ENCODE measurements at regions not wholly inside any gene's neighbourhood (a gene's known extent, or its start where the extent isn't known, plus 50 kb on each side); places are given as distances from the start of the nearest gene placed in this dataset.
A peak's percentile ranks its signal among the peaks of the same experiment; 100 is the strongest.

- intact Hi-C loops (cut with micrococcal nuclease) (no loop called here), in situ Hi-C loops (cut with MboI) (no loop called here)
- Histone ChIP-seq H2AFZ (ENCODE audit: low read depth, low read length) (no peak overlapping the region), H3K4me1 (replicated peaks in 1 of 2; ENCODE audit: control insufficient read depth in 2 of 2, insufficient read depth in 2 of 2, low read length in 2 of 2) (no peaks in the 10 kb centered on the region), H3K79me2 (ENCODE audit: control insufficient read depth, insufficient read depth, low read length) (no peaks in the 10 kb centered on the region), H3K36me3 (ENCODE audit: control insufficient read depth, insufficient read depth, low read length) (no peaks in the 10 kb centered on the region), H3K27me3 (ENCODE audit: control insufficient read depth in 2 of 2, insufficient read depth in 2 of 2, low read length in 2 of 2) (peaks cover 0 to 10% of the 10 kb centered on the region in 2 experiments; a peak in 3 of 5 replicates), H3K4me3 (no peak overlapping the region), H3K4me2 (ENCODE audit: insufficient read depth, low read length) (no peak overlapping the region), H3K27ac (ENCODE audit: extremely low read depth, low read depth, low read length) (no peak overlapping the region), H3K9me1 (ENCODE audit: control insufficient read depth, insufficient read depth, low read length) (no peaks in the 10 kb centered on the region), H4K20me1 (replicated peaks; ENCODE audit: control insufficient read depth, insufficient read depth, low read length) (no peaks in the 10 kb centered on the region), H3K9ac (ENCODE audit: insufficient read depth in 1 of 2, low read depth in 2 of 2, low read length in 2 of 2) (no peak overlapping the region), H3K9me3 (replicated peaks; ENCODE audit: control insufficient read depth, insufficient read depth, low read depth, low read length) (no peaks in the 10 kb centered on the region)
- DNase-seq (ENCODE audit: extremely low read depth in 1 of 4, low spot score in 3 of 4) (no peak), FAIRE-seq (peak; percentile 32), ATAC-seq (no peak)
- POLR2A ChIA-PET = interaction anchor here (0.7 kb wide), 1 partner anchor 860 kb away, joined by 4 read pairs; no protein-coding TSS in a partner anchor
- BruUV-seq (replicated peaks) = no TSS peak
- TF ChIP-seq RBM34 (IDR thresholded peaks at IDR 0.05; ENCODE audit: borderline replicate concordance, insufficient read depth, low read length) = no peak
- TF ChIP-seq PHF8 (IDR thresholded peaks at IDR 0.05; ENCODE audit: borderline replicate concordance, low read length) = no peak
- no peak for TF ChIP-seq RB1 (IDR thresholded peaks at IDR 0.05; ENCODE audit: low read depth)
- no peak for TF ChIP-seq ZBTB12 (CRISPR knock-in tag; IDR thresholded peaks at IDR 0.05)
- 0% methylated on average over 2 of the region's 2 CpGs for WGBS (ENCODE audit: insufficient coverage, low coverage, missing lambda C conversion rate)
- CTCF ChIA-PET (ENCODE audit: low intra/inter-chr PET ratio) = no interaction called here
Measured at GRCh38 chr2:101546376-101547058, 71.6 kb upstream of the RFX8 start.

GRCh38 chr2:101545950-101546349, 71.0 kb upstream of the RFX8 start:
- H3K4me1 ChIP-seq (replicated peaks in 1 of 2; ENCODE audit: control insufficient read depth in 2 of 2, insufficient read depth in 2 of 2, low read length in 2 of 2) = no peaks in the 10 kb centered on the region
- intact Hi-C loops (cut with micrococcal nuclease) = no loop called here
- DNase-seq (ENCODE audit: extremely low read depth in 1 of 4, low spot score in 3 of 4) = no peak
- no peak for FAIRE-seq
- H3K9me3 ChIP-seq (replicated peaks; ENCODE audit: control insufficient read depth, insufficient read depth, low read depth, low read length) = no peaks in the 10 kb centered on the region
- no peaks in the 10 kb centered on the region for H3K9me1 ChIP-seq (ENCODE audit: control insufficient read depth, insufficient read depth, low read length)
- peaks cover 0 to 4% of the 10 kb centered on the region in 2 experiments; a peak in 3 of 5 replicates for H3K27me3 ChIP-seq (ENCODE audit: control insufficient read depth in 2 of 2, insufficient read depth in 2 of 2, low read length in 2 of 2)
- CTCF ChIA-PET (ENCODE audit: low intra/inter-chr PET ratio) = no interaction called here
- no peak overlapping the region for H2AFZ ChIP-seq (ENCODE audit: low read depth, low read length)
- no peaks in the 10 kb centered on the region for H3K36me3 ChIP-seq (ENCODE audit: control insufficient read depth, insufficient read depth, low read length)
- BruUV-seq (replicated peaks) = no TSS peak
- ATAC-seq = no peak
- no peaks in the 10 kb centered on the region for H4K20me1 ChIP-seq (replicated peaks; ENCODE audit: control insufficient read depth, insufficient read depth, low read length)
- H3K4me3 ChIP-seq = no peak overlapping the region
- no peak overlapping the region for H3K9ac ChIP-seq (ENCODE audit: insufficient read depth in 1 of 2, low read depth in 2 of 2, low read length in 2 of 2)
- POLR2A ChIA-PET = interaction anchor here (1.1 kb wide), 1 partner anchor 116 kb away, joined by 3 read pairs; no protein-coding TSS in a partner anchor
- H3K79me2 ChIP-seq (ENCODE audit: control insufficient read depth, insufficient read depth, low read length) = no peaks in the 10 kb centered on the region
- no peak overlapping the region for H3K4me2 ChIP-seq (ENCODE audit: insufficient read depth, low read length)
- H3K27ac ChIP-seq (ENCODE audit: extremely low read depth, low read depth, low read length) = no peak overlapping the region
- in situ Hi-C loops (cut with MboI) = no loop called here
- TF ChIP-seq EP400 (IDR thresholded peaks at IDR 0.05) (no peak), PHF20 (IDR thresholded peaks at IDR 0.05; ENCODE audit: partially characterized antibody) (no peak), HMGN3 (IDR thresholded peaks at IDR 0.05; ENCODE audit: borderline replicate concordance, extremely low read depth, insufficient read length, low read depth, low read length) (no peak), BDP1 (IDR thresholded peaks at IDR 0.05; ENCODE audit: insufficient read depth, insufficient read length) (no peak)
- TF ChIP-seq, protein P1, sequence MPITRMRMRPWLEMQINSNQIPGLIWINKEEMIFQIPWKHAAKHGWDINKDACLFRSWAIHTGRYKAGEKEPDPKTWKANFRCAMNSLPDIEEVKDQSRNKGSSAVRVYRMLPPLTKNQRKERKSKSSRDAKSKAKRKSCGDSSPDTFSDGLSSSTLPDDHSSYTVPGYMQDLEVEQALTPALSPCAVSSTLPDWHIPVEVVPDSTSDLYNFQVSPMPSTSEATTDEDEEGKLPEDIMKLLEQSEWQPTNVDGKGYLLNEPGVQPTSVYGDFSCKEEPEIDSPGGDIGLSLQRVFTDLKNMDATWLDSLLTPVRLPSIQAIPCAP (CRISPR knock-in tag; IDR thresholded peaks at IDR 0.05; ENCODE audit: borderline replicate concordance) = no peak
- TF ChIP-seq, protein P2, sequence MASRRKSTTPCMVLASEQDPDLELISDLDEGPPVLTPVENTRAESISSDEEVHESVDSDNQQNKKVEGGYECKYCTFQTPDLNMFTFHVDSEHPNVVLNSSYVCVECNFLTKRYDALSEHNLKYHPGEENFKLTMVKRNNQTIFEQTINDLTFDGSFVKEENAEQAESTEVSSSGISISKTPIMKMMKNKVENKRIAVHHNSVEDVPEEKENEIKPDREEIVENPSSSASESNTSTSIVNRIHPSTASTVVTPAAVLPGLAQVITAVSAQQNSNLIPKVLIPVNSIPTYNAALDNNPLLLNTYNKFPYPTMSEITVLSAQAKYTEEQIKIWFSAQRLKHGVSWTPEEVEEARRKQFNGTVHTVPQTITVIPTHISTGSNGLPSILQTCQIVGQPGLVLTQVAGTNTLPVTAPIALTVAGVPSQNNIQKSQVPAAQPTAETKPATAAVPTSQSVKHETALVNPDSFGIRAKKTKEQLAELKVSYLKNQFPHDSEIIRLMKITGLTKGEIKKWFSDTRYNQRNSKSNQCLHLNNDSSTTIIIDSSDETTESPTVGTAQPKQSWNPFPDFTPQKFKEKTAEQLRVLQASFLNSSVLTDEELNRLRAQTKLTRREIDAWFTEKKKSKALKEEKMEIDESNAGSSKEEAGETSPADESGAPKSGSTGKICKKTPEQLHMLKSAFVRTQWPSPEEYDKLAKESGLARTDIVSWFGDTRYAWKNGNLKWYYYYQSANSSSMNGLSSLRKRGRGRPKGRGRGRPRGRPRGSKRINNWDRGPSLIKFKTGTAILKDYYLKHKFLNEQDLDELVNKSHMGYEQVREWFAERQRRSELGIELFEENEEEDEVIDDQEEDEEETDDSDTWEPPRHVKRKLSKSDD (conservative IDR thresholded peaks at IDR 0.05; ENCODE audit: low read length) = no peak
